SK-N-SH (cell line): ENCODE measurements at regions not wholly inside any gene's neighbourhood (a gene's known extent, or its start where the extent isn't known, plus 50 kb on each side); places are given as distances from the start of the nearest gene placed in this dataset.

ENCODE experiments used
- CTCF ChIA-PET: fragments of 300-600, 350-600 bp; formaldehyde crosslinking; extraction: SDS; loops from one replicate; lab custom pipeline; 2021; lab: Yijun Ruan, JAX
- POLR2A ChIA-PET: fragments of 350-600 bp; sonication (Branson Sonifier 250); formaldehyde crosslinking; extraction: SDS; loops from one replicate; lab custom pipeline; 2020; ENCODE audit warnings: antibody characterized with exemption, inconsistent platforms; lab: Yijun Ruan, JAX
- DNase-seq: peaks from one replicate; pipeline ENCODE4 v3.0.0; 2012
- H2AFZ ChIP-seq: fragments of 200-600 bp; sonication (generic); 2 replicates; pipeline ENCODE4 v1.8.1; 2016; ENCODE audit warnings: antibody characterized with exemption, mild to moderate bottlenecking, low read depth
- H3F3A ChIP-seq: fragments of 200-600 bp; sonication (generic); replicated peaks from 2 replicates; pipeline ENCODE3; 2016; ENCODE audit warnings: antibody characterized with exemption, mild to moderate bottlenecking; ENCODE audit not compliant: insufficient read depth
- H3K27ac ChIP-seq, 2 experiments: fragments of 200-500 bp in 1 of 2; fragments of 200-600 bp in 1 of 2; sonication (Bioruptor generic) in 1 of 2; sonication (generic), shearing (Covaris generic) in 1 of 2; 2 replicates each; pipeline versions ENCODE4 v1.5.1 to v1.6.1; 2014 to 2016; ENCODE audit warnings: low read depth in 2 of 2, inconsistent platforms in 1 of 2, low read length in 1 of 2, mild to moderate bottlenecking in 1 of 2, mixed read lengths in 1 of 2
- H3K27me3 ChIP-seq: fragments of 200-600 bp; sonication (generic), shearing (Covaris generic); 2 replicates; pipeline ENCODE4 v1.6.1; 2016; ENCODE audit warnings: mixed run types; ENCODE audit not compliant: insufficient read depth
- H3K36me3 ChIP-seq, 2 experiments: fragments of 200-500 bp in 1 of 2; fragments of 200-600 bp in 1 of 2; sonication (Bioruptor generic) in 1 of 2; sonication (generic) in 1 of 2; replicated peaks in 1 of 2; 2 replicates each; pipeline versions ENCODE3 to v1.5.1; 2014 to 2016; ENCODE audit warnings: low read length in 1 of 2, mild to moderate bottlenecking in 1 of 2; ENCODE audit not compliant: insufficient read depth in 2 of 2, control insufficient read depth in 1 of 2
- H3K4me1 ChIP-seq, 2 experiments: fragments of 200-500 bp in 1 of 2; fragments of 200-600 bp in 1 of 2; sonication (Bioruptor generic) in 1 of 2; sonication (generic), shearing (Covaris generic) in 1 of 2; 2 replicates each; pipeline versions ENCODE4 v1.5.1 to v1.6.1; 2014 to 2016; ENCODE audit warnings: low read depth in 1 of 2, low read length in 1 of 2, mixed run types in 1 of 2; ENCODE audit not compliant: insufficient read depth in 2 of 2, control insufficient read depth in 1 of 2
- H3K4me2 ChIP-seq: fragments of 200-600 bp; sonication (generic), shearing (Covaris generic); 2 replicates; pipeline ENCODE4 v1.6.1; 2017; ENCODE audit warnings: mixed run types
- H3K4me3 ChIP-seq, 2 experiments: fragments of 200-500 bp in 1 of 2; fragments of 200-600 bp in 1 of 2; sonication (Bioruptor generic) in 1 of 2; sonication (generic), shearing (Covaris generic) in 1 of 2; 2 replicates each; pipeline versions ENCODE4 v1.5.1 to v1.8.1; 2014 to 2016; ENCODE audit warnings: low read depth in 2 of 2, inconsistent platforms in 1 of 2, low read length in 1 of 2, mild to moderate bottlenecking in 1 of 2, mixed read lengths in 1 of 2, moderate library complexity in 1 of 2
- H3K79me2 ChIP-seq: fragments of 200-600 bp; sonication (generic); 2 replicates; pipeline ENCODE4 v1.8.1; 2017; ENCODE audit warnings: mild to moderate bottlenecking; ENCODE audit not compliant: insufficient read depth
- H3K9ac ChIP-seq: fragments of 200-600 bp; sonication (generic); 2 replicates; pipeline ENCODE4 v1.6.1; 2017; ENCODE audit warnings: mixed run types
- H3K9me2 ChIP-seq: fragments of 200-600 bp; sonication (generic); 2 replicates; pipeline ENCODE4 v1.6.1; 2017; ENCODE audit warnings: mixed run types
- H3K9me3 ChIP-seq: fragments of 200-600 bp; sonication (generic); 2 replicates; pipeline ENCODE4 v1.6.1; 2017; ENCODE audit warnings: mixed run types, mild to moderate bottlenecking, moderate library complexity
- H4K20me1 ChIP-seq: fragments of 200-600 bp; sonication (generic); 2 replicates; pipeline ENCODE4 v1.6.1; 2017; ENCODE audit warnings: mild to moderate bottlenecking, mixed run types; ENCODE audit not compliant: insufficient read depth
- CHD2 ChIP-seq: fragments of 150-350 bp; IDR thresholded peaks from 2 replicates; pipeline ENCODE4 v1.6.1; 2018; ENCODE audit warnings: low read length; ENCODE audit not compliant: partially characterized antibody
- ELF1 ChIP-seq: IDR thresholded peaks from 2 replicates; pipeline ENCODE4 v1.4.0; 2012
- EP300 ChIP-seq, 2 experiments: IDR thresholded peaks; 2 replicates each; pipeline versions ENCODE4 v1.4.0 to v1.6.1; 2012; ENCODE audit warnings: borderline replicate concordance in 1 of 2, low read depth in 1 of 2, low read length in 1 of 2
- FOSL2 ChIP-seq: IDR thresholded peaks from 2 replicates; pipeline ENCODE4 v1.4.0; 2012; ENCODE audit warnings: low read depth, mild to moderate bottlenecking, moderate library complexity, borderline replicate concordance
- FOXJ3 ChIP-seq: sonication (generic); formaldehyde crosslinking; IDR thresholded peaks from 2 replicates; pipeline ENCODE4 v1.5.1; 2020; ENCODE audit warnings: mild to moderate bottlenecking, missing genetic modification reagents
- FOXM1 ChIP-seq: IDR thresholded peaks from 2 replicates; pipeline ENCODE4 v1.4.0; 2012; ENCODE audit warnings: low read depth, mild to moderate bottlenecking
- GABPA ChIP-seq: IDR thresholded peaks from 2 replicates; pipeline ENCODE4 v1.4.0; 2012; ENCODE audit warnings: low read depth, mild to moderate bottlenecking
- GATA2 ChIP-seq: sonication (generic); formaldehyde crosslinking; IDR thresholded peaks from 2 replicates; pipeline ENCODE4 v1.5.0; 2020; ENCODE audit warnings: mild to moderate bottlenecking, missing genetic modification reagents
- JUND ChIP-seq: IDR thresholded peaks from 2 replicates; pipeline ENCODE4 v1.4.0; 2012
- MEF2A ChIP-seq: IDR thresholded peaks from 2 replicates; pipeline ENCODE4 v1.4.0; 2012; ENCODE audit warnings: low read depth, borderline replicate concordance
- RAD21 ChIP-seq: IDR thresholded peaks from 2 replicates; pipeline ENCODE4 v1.6.1; 2012; ENCODE audit warnings: mild to moderate bottlenecking, low read length
- RCOR1 ChIP-seq: fragments of 150-350 bp; IDR thresholded peaks from 2 replicates; pipeline ENCODE4 v1.6.1; 2017; ENCODE audit warnings: antibody characterized with exemption, low read length
- RFX5 ChIP-seq: IDR thresholded peaks from 2 replicates; pipeline ENCODE4 v1.6.1; 2012; ENCODE audit warnings: mild to moderate bottlenecking, improper control_type of control experiment, low read length
- RXRA ChIP-seq: IDR thresholded peaks from 2 replicates; pipeline ENCODE4 v1.4.0; 2012; ENCODE audit warnings: low read depth, mild to moderate bottlenecking, borderline replicate concordance
- SIN3A ChIP-seq: IDR thresholded peaks from 2 replicates; pipeline ENCODE4 v1.6.1; 2012; ENCODE audit warnings: low read depth, mild to moderate bottlenecking, low read length, moderate library complexity, borderline replicate concordance
- SMC3 ChIP-seq: IDR thresholded peaks from 2 replicates; pipeline ENCODE4 v1.6.1; 2012; ENCODE audit warnings: low read depth, low read length, improper control_type of control experiment
- YY1 ChIP-seq: IDR thresholded peaks from 2 replicates; pipeline ENCODE4 v1.4.0; 2012; ENCODE audit warnings: low read depth, mild to moderate bottlenecking
- WGBS: methylation state at CpG from one replicate; pipeline ENCODE4 v1.1.6; 2017; ENCODE audit warnings: low lambda C conversion rate; 5-methylcytosine and 5-hydroxymethylcytosine counted together
- TF ChIP-seq, protein P1 (sequence below): IDR thresholded peaks from 2 replicates; pipeline ENCODE4 v1.4.0; 2012; ENCODE audit warnings: low read depth, borderline replicate concordance
- TF ChIP-seq, protein P2 (sequence below): IDR thresholded peaks from 2 replicates; pipeline ENCODE4; 2012
- TF ChIP-seq, protein P3 (sequence below): fragments of 200-600 bp; sonication (generic); IDR thresholded peaks from 2 replicates; pipeline ENCODE4 v1.6.1; 2017; ENCODE audit warnings: antibody characterized with exemption, mild to moderate bottlenecking, moderate library complexity

DNA sequence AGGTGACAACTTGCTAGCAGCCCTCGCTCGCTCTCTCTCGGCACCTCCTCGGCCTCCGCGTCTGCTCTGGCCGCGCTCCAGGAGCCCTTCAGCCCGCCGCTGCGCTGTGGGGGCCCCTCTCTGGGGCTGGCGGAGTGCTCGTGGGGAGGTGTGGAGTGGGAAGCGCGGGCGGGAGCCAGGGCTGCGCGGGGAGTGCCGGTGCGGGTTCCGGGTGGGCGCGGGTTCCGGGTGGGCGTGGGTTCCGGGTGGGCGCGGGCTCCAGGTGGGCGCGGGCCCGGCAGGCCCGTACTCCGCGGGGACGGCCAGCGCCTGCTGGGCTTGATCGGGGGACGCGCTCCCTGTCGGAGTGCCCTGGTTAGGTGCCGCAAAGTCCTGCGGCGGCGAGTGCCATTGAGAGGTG is 384.3 kb downstream of the GPM6A start (continued):
- no peak for TF ChIP-seq MEF2A
- no peak for TF ChIP-seq GATA2
- TF ChIP-seq, all 33 proteins: peak for 0

DNA sequence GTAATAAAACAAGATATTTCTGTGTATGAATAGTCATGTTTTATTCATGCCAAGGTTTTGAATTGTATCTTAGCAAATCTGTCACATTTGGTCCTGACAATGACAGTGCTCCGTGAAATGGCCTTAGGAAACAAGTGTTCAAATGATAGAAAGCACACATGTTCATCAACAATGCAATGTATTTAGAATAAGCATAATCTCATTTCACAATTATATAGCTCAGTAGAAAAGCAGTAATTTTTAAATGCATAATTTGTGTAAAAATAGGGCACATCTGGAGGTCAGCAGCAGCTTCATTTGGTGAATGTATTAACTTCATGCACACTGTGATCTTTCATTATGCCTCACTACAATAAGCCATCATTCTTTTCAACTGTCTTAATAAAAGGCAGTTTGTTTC is 380.4 kb downstream of the GPM6A start:
- peak; percentile 8 for DNase-seq
- ChIA-PET POLR2A (no interaction called here), CTCF (no interaction called here)
- Histone ChIP-seq H4K20me1 (no peaks in the 10 kb centered on the region), H3K79me2 (no peaks in the 10 kb centered on the region), H3K4me2 (no peak overlapping the region), H3F3A (peaks cover 3% of the 10 kb centered on the region)
- TF ChIP-seq ELF1 (no peak), CHD2 (peak; percentile 9), GABPA (no peak), EP300 (IDR thresholded peaks at IDR 0.05; ENCODE audit: borderline replicate concordance in 1 of 2, low read depth in 1 of 2, low read length in 1 of 2) (peak in 1 of 2 experiments; percentile 54; a peak in 2 of 4 replicates), RAD21 (no peak), RCOR1 (no peak), GATA2 (peak; percentile 34; the same call in 1 of the 2 replicates), MEF2A (no peak), SIN3A (no peak)
- TF ChIP-seq, protein P1, sequence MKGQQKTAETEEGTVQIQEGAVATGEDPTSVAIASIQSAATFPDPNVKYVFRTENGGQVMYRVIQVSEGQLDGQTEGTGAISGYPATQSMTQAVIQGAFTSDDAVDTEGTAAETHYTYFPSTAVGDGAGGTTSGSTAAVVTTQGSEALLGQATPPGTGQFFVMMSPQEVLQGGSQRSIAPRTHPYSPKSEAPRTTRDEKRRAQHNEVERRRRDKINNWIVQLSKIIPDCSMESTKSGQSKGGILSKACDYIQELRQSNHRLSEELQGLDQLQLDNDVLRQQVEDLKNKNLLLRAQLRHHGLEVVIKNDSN = no peak
- TF ChIP-seq, all 33 proteins: peak for 3
- Histone ChIP-seq H3K36me3 (no peaks in the 10 kb centered on the region), H3K27me3 (no peaks in the 10 kb centered on the region), H3K9ac (no peak overlapping the region), H3K27ac (no peak overlapping the region), H3K4me1 (no peaks in the 10 kb centered on the region; a peak in 2 of 4 replicates), H3K4me3 (no peak overlapping the region), H2AFZ (0 out of 2 replicates have a peak overlapping the region, but pooled peaks have one; percentile 7), H3K9me3 (no peaks in the 10 kb centered on the region), H3K9me2 (no peaks in the 10 kb centered on the region)
- 22% methylated on average over 1 of the region's 1 CpG for WGBS

DNA sequence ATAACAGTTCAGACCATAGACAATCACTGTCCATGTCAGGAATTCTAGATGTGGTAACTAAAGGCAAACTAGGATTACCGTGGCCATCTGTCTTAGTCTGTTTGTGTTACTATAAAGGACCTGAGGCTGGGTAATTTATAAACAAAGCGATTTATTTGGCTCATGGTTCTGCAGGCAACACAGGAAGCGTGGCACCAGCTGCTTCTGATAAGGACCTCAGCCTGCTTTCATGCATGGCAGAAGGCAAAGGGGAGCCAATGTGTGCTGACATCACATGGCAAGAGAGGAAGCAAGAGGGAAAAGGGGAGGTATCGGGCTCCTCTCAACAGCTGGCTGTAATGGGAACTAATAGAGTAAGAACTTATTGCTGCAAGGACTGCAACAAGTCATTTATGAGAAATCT is 376.7 kb downstream of the GPM6A start:
- CTCF ChIA-PET = interaction anchor here (1.2 kb wide), 1 partner anchor 11 kb away, joined by 5 read pairs; no protein-coding TSS in a partner anchor
- TF ChIP-seq MEF2A (no peak), GATA2 (peak; percentile 31; the same call in 1 of the 2 replicates), FOSL2 (no peak), FOXM1 (no peak), SMC3 (no peak), RXRA (no peak), RFX5 (no peak), YY1 (no peak), JUND (no peak), FOXJ3 (no peak), EP300 (IDR thresholded peaks at IDR 0.05; ENCODE audit: borderline replicate concordance in 1 of 2, low read depth in 1 of 2, low read length in 1 of 2) (peak in 1 of 2 experiments; percentile 57; a peak in 1 of 4 replicates)
- TF ChIP-seq, protein P2, sequence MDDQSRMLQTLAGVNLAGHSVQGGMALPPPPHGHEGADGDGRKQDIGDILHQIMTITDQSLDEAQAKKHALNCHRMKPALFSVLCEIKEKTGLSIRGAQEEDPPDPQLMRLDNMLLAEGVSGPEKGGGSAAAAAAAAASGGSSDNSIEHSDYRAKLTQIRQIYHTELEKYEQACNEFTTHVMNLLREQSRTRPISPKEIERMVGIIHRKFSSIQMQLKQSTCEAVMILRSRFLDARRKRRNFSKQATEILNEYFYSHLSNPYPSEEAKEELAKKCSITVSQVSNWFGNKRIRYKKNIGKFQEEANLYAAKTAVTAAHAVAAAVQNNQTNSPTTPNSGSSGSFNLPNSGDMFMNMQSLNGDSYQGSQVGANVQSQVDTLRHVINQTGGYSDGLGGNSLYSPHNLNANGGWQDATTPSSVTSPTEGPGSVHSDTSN = no peak
- TF ChIP-seq, protein P1 = no peak
- TF ChIP-seq, protein P3, sequence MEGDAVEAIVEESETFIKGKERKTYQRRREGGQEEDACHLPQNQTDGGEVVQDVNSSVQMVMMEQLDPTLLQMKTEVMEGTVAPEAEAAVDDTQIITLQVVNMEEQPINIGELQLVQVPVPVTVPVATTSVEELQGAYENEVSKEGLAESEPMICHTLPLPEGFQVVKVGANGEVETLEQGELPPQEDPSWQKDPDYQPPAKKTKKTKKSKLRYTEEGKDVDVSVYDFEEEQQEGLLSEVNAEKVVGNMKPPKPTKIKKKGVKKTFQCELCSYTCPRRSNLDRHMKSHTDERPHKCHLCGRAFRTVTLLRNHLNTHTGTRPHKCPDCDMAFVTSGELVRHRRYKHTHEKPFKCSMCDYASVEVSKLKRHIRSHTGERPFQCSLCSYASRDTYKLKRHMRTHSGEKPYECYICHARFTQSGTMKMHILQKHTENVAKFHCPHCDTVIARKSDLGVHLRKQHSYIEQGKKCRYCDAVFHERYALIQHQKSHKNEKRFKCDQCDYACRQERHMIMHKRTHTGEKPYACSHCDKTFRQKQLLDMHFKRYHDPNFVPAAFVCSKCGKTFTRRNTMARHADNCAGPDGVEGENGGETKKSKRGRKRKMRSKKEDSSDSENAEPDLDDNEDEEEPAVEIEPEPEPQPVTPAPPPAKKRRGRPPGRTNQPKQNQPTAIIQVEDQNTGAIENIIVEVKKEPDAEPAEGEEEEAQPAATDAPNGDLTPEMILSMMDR = no peak

More for the DNA sequence above, 376.7 kb downstream of the GPM6A start:
- Histone ChIP-seq H3K4me1 (no peaks in the 10 kb centered on the region; a peak in 2 of 4 replicates), H3K9me3 (no peaks in the 10 kb centered on the region), H3K4me2 (no peak overlapping the region), H3K4me3 (no peak overlapping the region), H2AFZ (no peak overlapping the region; the same call in 1 of the 2 replicates), H3K9ac (no peak overlapping the region), H3K27me3 (no peaks in the 10 kb centered on the region), H3K9me2 (no peaks in the 10 kb centered on the region), H4K20me1 (no peaks in the 10 kb centered on the region), H3K27ac (peak overlapping the region in 1 of 2 experiments; percentile 56; a peak in 1 of 4 replicates), H3K79me2 (no peaks in the 10 kb centered on the region), H3K36me3 (no peaks in the 10 kb centered on the region), H3F3A (peaks cover 3% of the 10 kb centered on the region)
- peak; percentile 37 for DNase-seq
- POLR2A ChIA-PET = no interaction called here
- 34% methylated on average over 4 of the region's 4 CpGs for WGBS
